Adrenal gland (tissue), 5 donors: ENCODE measurements at regions not wholly inside any gene's neighbourhood (a gene's known extent, or its start where the extent isn't known, plus 50 kb on each side); places are given as distances from the start of the nearest gene placed in this dataset.

Experiments
- CTCF ChIP-seq, 6 experiments: fragments of 450-650 bp in 4 of 6; fragments of 200-600 bp in 2 of 6; sonication (generic) in 1 of 6; IDR thresholded peaks; 1 replicate in 5 of 6; 2 replicates in 1 of 6; pipeline versions ENCODE4 v1.5.1 to v1.8.0; 2016 to 2021; ENCODE audit warnings: antibody characterized with exemption in 6 of 6, mild to moderate bottlenecking in 2 of 6, moderate library complexity in 1 of 6
- POLR2A ChIP-seq, 2 donors: fragments of 450-650 bp; IDR thresholded peaks; one replicate each; pipeline ENCODE4 v1.6.1; 2017; ENCODE audit warnings: antibody characterized with exemption in 2 of 2, mild to moderate bottlenecking in 2 of 2, moderate library complexity in 1 of 2
- donor health status: DM: no; HTN: no; CAD: no.

GRCh38 chr5:174479325-174479724, 245.1 kb upstream of the MSX2 start:
- TF ChIP-seq POLR2A (IDR thresholded peaks at IDR 0.05) (no peak), CTCF (IDR thresholded peaks at IDR 0.05) (no peak)
